ENCODE measurements at regions not wholly inside any gene's neighbourhood (a gene's known extent, or its start where the extent isn't known, plus 50 kb on each side); places are given as distances from the start of the nearest gene placed in this dataset.

DNA sequence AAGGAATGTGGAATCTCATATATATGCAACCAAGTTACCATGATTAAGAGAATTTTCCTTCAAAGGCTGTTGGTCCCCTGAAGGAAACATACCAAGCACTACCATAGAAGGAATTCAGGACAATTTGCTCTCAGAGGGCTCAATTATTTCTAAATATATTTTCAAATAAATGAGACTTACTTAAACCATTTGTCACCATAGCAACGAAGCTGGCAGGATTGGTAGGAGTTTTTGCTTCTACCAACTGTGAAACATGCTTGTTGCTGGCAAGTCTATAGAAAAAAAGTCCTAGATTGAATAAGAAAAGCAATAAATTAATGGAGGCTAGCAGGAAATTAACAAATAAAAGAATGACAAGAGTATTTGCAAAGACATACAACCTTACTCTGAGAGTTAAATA is 156.9 kb upstream of the NPSR1 start:
- Histone ChIP-seq H4K20me1 (ENCODE audit: insufficient read depth) (no peaks in the 10 kb centered on the region), H3K9ac (ENCODE audit: low read length) (no peak overlapping the region), H3K4me1 (ENCODE audit: control insufficient read depth in 1 of 2, insufficient read depth in 2 of 2, low read length in 2 of 2) (no peaks in the 10 kb centered on the region), H2AFZ (ENCODE audit: low read depth, low read length, poor library complexity, severe bottlenecking) (no peak overlapping the region), H3K4me3 (replicated peaks in 1 of 2; ENCODE audit: low read depth in 1 of 2, low read length in 2 of 2) (no peak overlapping the region), H3K36me3 (ENCODE audit: control insufficient read depth in 1 of 2, insufficient read depth in 2 of 2, low read length in 2 of 2) (no peaks in the 10 kb centered on the region), H3K9me2 (ENCODE audit: insufficient read depth) (no peaks in the 10 kb centered on the region), H3K9me3 (ENCODE audit: control insufficient read depth in 1 of 2, insufficient read depth in 1 of 2, low read depth in 1 of 2, low read length in 2 of 2) (no peaks in the 10 kb centered on the region), H3K27ac (ENCODE audit: low read depth, low read length) (no peak overlapping the region), H3K27me3 (ENCODE audit: insufficient read depth, low read length) (no peaks in the 10 kb centered on the region), H3K4me2 (ENCODE audit: low read length) (no peak overlapping the region), H3K79me2 (ENCODE audit: insufficient read depth, low read length) (no peaks in the 10 kb centered on the region)
- TF ChIP-seq SIN3A (IDR thresholded peaks at IDR 0.05; ENCODE audit: low read depth), result no peak
- TF ChIP-seq ZFX (IDR thresholded peaks at IDR 0.05), result no peak
- TF ChIP-seq ZNF274 (IDR thresholded peaks at IDR 0.05; ENCODE audit: low read depth, low read length), result no peak
- no peak for TF ChIP-seq SRF (IDR thresholded peaks at IDR 0.05; ENCODE audit: low read depth)
- TF ChIP-seq, protein P1, sequence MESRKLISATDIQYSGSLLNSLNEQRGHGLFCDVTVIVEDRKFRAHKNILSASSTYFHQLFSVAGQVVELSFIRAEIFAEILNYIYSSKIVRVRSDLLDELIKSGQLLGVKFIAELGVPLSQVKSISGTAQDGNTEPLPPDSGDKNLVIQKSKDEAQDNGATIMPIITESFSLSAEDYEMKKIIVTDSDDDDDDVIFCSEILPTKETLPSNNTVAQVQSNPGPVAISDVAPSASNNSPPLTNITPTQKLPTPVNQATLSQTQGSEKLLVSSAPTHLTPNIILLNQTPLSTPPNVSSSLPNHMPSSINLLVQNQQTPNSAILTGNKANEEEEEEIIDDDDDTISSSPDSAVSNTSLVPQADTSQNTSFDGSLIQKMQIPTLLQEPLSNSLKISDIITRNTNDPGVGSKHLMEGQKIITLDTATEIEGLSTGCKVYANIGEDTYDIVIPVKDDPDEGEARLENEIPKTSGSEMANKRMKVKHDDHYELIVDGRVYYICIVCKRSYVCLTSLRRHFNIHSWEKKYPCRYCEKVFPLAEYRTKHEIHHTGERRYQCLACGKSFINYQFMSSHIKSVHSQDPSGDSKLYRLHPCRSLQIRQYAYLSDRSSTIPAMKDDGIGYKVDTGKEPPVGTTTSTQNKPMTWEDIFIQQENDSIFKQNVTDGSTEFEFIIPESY (IDR thresholded peaks at IDR 0.05; ENCODE audit: extremely low read depth, insufficient replicate concordance, low read length), result no peak
- no peak for TF ChIP-seq FOSL1 (IDR thresholded peaks at IDR 0.05; ENCODE audit: low read depth)
- TF ChIP-seq EZH2 (IDR thresholded peaks at IDR 0.05), result no peak
- TF ChIP-seq, protein P2, sequence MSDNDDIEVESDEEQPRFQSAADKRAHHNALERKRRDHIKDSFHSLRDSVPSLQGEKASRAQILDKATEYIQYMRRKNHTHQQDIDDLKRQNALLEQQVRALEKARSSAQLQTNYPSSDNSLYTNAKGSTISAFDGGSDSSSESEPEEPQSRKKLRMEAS (IDR thresholded peaks at IDR 0.05), result no peak
- TF ChIP-seq EGR1 (IDR thresholded peaks at IDR 0.05; ENCODE audit: low read depth), result no peak
- ATAC-seq, result no peak
- CTCF ChIA-PET, result no interaction called here
- no peak for DNase-seq (ENCODE audit: low read depth, low spot score)
- no TSS peak for BruUV-seq (replicated peaks)
- intact Hi-C loops (cut with micrococcal nuclease), result no loop called here
- RAD21 ChIA-PET (ENCODE audit: low non-redundant PET in 1 of 2, low total read pairs in 2 of 2, uncharacterized antibody in 2 of 2, unreplicated experiment in 2 of 2), result interaction anchor here in 1 of 2 experiments (1.3 kb wide), 1 partner anchor 96 kb away, joined by 3 read pairs; no protein-coding TSS in a partner anchor
- POLR2A ChIA-PET, result no interaction called here

- Histone ChIP-seq H3K4me3 (replicated peaks in 1 of 2; ENCODE audit: low read depth in 1 of 2, low read length in 2 of 2) (no peak overlapping the region), H3K9me3 (ENCODE audit: control insufficient read depth in 1 of 2, insufficient read depth in 1 of 2, low read depth in 1 of 2, low read length in 2 of 2) (no peaks in the 10 kb centered on the region), H3K27me3 (ENCODE audit: insufficient read depth, low read length) (no peaks in the 10 kb centered on the region), H3K4me2 (ENCODE audit: low read length) (no peak overlapping the region), H3K9ac (ENCODE audit: low read length) (no peak overlapping the region), H3K36me3 (ENCODE audit: control insufficient read depth in 1 of 2, insufficient read depth in 2 of 2, low read length in 2 of 2) (no peaks in the 10 kb centered on the region), H3K4me1 (ENCODE audit: control insufficient read depth in 1 of 2, insufficient read depth in 2 of 2, low read length in 2 of 2) (no peaks in the 10 kb centered on the region), H3K9me2 (ENCODE audit: insufficient read depth) (no peaks in the 10 kb centered on the region), H3K27ac (ENCODE audit: low read depth, low read length) (no peak overlapping the region), H2AFZ (ENCODE audit: low read depth, low read length, poor library complexity, severe bottlenecking) (no peak overlapping the region), H4K20me1 (ENCODE audit: insufficient read depth) (no peaks in the 10 kb centered on the region), H3K79me2 (ENCODE audit: insufficient read depth, low read length) (no peaks in the 10 kb centered on the region)
- CTCF ChIA-PET, result no interaction called here
- POLR2A ChIA-PET, result no interaction called here
- no TSS peak for BruUV-seq (replicated peaks)
- RAD21 ChIA-PET (ENCODE audit: low non-redundant PET in 1 of 2, low total read pairs in 2 of 2, uncharacterized antibody in 2 of 2, unreplicated experiment in 2 of 2), result no interaction called here
- DNase-seq (ENCODE audit: low read depth, low spot score) (no peak), ATAC-seq (no peak)
- intact Hi-C loops (cut with micrococcal nuclease), result no loop called here
- TF ChIP-seq SIN3A (IDR thresholded peaks at IDR 0.05; ENCODE audit: low read depth), result no peak
- TF ChIP-seq POLR2A (IDR thresholded peaks at IDR 0.05; ENCODE audit: borderline replicate concordance, extremely low read depth, insufficient read depth, insufficient read length), result no peak
- TF ChIP-seq, protein P3, sequence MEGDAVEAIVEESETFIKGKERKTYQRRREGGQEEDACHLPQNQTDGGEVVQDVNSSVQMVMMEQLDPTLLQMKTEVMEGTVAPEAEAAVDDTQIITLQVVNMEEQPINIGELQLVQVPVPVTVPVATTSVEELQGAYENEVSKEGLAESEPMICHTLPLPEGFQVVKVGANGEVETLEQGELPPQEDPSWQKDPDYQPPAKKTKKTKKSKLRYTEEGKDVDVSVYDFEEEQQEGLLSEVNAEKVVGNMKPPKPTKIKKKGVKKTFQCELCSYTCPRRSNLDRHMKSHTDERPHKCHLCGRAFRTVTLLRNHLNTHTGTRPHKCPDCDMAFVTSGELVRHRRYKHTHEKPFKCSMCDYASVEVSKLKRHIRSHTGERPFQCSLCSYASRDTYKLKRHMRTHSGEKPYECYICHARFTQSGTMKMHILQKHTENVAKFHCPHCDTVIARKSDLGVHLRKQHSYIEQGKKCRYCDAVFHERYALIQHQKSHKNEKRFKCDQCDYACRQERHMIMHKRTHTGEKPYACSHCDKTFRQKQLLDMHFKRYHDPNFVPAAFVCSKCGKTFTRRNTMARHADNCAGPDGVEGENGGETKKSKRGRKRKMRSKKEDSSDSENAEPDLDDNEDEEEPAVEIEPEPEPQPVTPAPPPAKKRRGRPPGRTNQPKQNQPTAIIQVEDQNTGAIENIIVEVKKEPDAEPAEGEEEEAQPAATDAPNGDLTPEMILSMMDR (IDR thresholded peaks at IDR 0.05 in 2 of 3, conservative IDR thresholded peaks at IDR 0.05 in 1 of 3; ENCODE audit: borderline replicate concordance in 1 of 3, insufficient read depth in 1 of 3, low read depth in 2 of 3, low read length in 2 of 3), result no peak
- no peak for TF ChIP-seq CEBPB (IDR thresholded peaks at IDR 0.05; ENCODE audit: low read depth)
- TF ChIP-seq, protein P1 (IDR thresholded peaks at IDR 0.05; ENCODE audit: extremely low read depth, insufficient replicate concordance, low read length), result no peak
- no peak for TF ChIP-seq EZH2 (IDR thresholded peaks at IDR 0.05)
- TF ChIP-seq FOSL1 (IDR thresholded peaks at IDR 0.05; ENCODE audit: low read depth), result no peak
- TF ChIP-seq JUND (IDR thresholded peaks at IDR 0.05), result no peak
- TF ChIP-seq CBX3 (IDR thresholded peaks at IDR 0.05; ENCODE audit: low read depth), result no peak
- TF ChIP-seq SP1 (IDR thresholded peaks at IDR 0.05; ENCODE audit: low read depth), result no peak
- TF ChIP-seq ELF1 (IDR thresholded peaks at IDR 0.05; ENCODE audit: borderline replicate concordance, low read depth), result no peak
- TF ChIP-seq ATF3 (IDR thresholded peaks at IDR 0.05), result no peak
These were observed 150.8 kb upstream of the NPSR1 start for GRCh38 chr7:34507191-34507590.
